ENCODE measurements at regions not wholly inside any gene's neighbourhood (a gene's known extent, or its start where the extent isn't known, plus 50 kb on each side); places are given as distances from the start of the nearest gene placed in this dataset.

- TF ChIP-seq CTCF (IDR thresholded peaks at IDR 0.05 in 8 of 11, conservative IDR thresholded peaks at IDR 0.05 in 3 of 11) (no peak), POLR2A (IDR thresholded peaks at IDR 0.05) (no peak)
These were observed 90.1 kb downstream of the NCR2 start for GRCh38 chr6:41425511-41425910.

Data from spleen (tissue), 7 donors.